Nephron (organoid): ENCODE measurements at regions not wholly inside any gene's neighbourhood (a gene's known extent, or its start where the extent isn't known, plus 50 kb on each side); places are given as distances from the start of the nearest gene placed in this dataset.

Source experiments
- H3K27ac Mint-ChIP-seq, 3 experiments: 2 replicates each; pipeline ENCODE4 v1.8.0; 2020; ENCODE audit warnings: mixed read lengths in 3 of 3, mild to moderate bottlenecking in 2 of 3, moderate library complexity in 1 of 3
- H3K27me3 Mint-ChIP-seq: 2 replicates; pipeline ENCODE4 v1.8.0; 2021; ENCODE audit warnings: low read depth, mild to moderate bottlenecking, moderate library complexity, mixed read lengths
- H3K36me3 Mint-ChIP-seq: 2 replicates; pipeline ENCODE4 v1.8.0; 2020; ENCODE audit warnings: low read depth, mixed read lengths
- H3K4me1 Mint-ChIP-seq: 2 replicates; pipeline ENCODE4 v1.8.0; 2020; ENCODE audit warnings: mixed read lengths
- H3K4me3 Mint-ChIP-seq, 3 experiments: 2 replicates each; pipeline ENCODE4 v1.8.0; 2020; ENCODE audit warnings: mild to moderate bottlenecking in 3 of 3, mixed read lengths in 3 of 3, moderate library complexity in 2 of 3
- H3K9me3 Mint-ChIP-seq: 2 replicates; pipeline ENCODE4 v1.8.0; 2020; ENCODE audit warnings: mixed read lengths
- TF ChIP-seq, protein P1 (sequence below), 3 experiments: fragments of 200-600 bp; sonication (generic); IDR thresholded peaks; one replicate each; pipeline ENCODE4 v1.5.0; 2021; ENCODE audit warnings: antibody characterized with exemption in 3 of 3; ENCODE audit not compliant: unreplicated experiment in 3 of 3

DNA sequence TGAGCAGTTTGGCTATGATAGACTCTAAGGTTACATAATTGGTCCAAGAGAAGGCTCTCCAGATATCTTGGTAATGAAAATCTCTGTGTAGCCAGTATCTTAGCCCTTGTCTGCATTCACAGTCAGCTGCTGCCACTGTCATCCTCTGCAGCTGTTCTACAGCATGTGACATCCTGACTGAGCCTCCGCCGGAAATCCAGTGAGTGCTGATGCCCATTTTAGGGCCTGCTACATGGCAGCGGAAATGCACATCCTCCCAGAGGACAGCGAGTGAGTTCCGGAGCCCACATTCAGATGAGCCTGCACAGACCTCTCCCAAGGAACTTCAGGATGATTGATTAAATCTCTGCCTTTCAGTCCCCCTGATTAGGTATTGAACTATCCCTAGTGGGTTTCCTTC is 237.1 kb downstream of the HHIPL2 start:
- peaks cover 21% of the 10 kb centered on the region for H3K4me1 Mint-ChIP-seq
- no peaks in the 10 kb centered on the region for H3K36me3 Mint-ChIP-seq
- H3K27me3 Mint-ChIP-seq: peaks cover 5% of the 10 kb centered on the region
- H3K9me3 Mint-ChIP-seq: no peaks in the 10 kb centered on the region
- H3K27ac Mint-ChIP-seq: peak overlapping the region in 1 of 3 experiments; percentile 19
- TF ChIP-seq, protein P1, sequence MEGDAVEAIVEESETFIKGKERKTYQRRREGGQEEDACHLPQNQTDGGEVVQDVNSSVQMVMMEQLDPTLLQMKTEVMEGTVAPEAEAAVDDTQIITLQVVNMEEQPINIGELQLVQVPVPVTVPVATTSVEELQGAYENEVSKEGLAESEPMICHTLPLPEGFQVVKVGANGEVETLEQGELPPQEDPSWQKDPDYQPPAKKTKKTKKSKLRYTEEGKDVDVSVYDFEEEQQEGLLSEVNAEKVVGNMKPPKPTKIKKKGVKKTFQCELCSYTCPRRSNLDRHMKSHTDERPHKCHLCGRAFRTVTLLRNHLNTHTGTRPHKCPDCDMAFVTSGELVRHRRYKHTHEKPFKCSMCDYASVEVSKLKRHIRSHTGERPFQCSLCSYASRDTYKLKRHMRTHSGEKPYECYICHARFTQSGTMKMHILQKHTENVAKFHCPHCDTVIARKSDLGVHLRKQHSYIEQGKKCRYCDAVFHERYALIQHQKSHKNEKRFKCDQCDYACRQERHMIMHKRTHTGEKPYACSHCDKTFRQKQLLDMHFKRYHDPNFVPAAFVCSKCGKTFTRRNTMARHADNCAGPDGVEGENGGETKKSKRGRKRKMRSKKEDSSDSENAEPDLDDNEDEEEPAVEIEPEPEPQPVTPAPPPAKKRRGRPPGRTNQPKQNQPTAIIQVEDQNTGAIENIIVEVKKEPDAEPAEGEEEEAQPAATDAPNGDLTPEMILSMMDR (IDR thresholded peaks at IDR 0.05; ENCODE audit: unreplicated experiment in 3 of 3): no peak
- H3K4me3 Mint-ChIP-seq: no peak overlapping the region

DNA sequence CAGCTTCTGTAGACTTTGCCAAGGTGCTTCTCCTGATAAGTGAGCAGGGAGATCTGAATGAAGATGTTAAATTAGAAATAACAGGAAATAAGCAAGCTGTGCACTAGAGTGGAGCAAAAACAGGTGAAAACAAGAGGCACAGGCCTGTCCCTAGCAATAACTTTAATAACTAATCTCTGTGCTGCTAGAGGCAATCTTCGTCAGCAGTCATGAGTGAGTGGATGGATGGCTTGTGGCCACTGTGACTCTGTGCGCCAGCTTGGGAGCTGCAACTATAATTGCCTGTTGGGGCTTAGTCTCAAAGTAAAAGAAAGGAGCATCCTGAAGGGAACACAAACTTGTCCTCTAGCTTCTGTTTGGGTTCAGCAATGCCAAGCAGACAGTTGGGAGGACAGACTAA is 240.3 kb downstream of the HHIPL2 start:
- Mint-ChIP-seq H3K4me3 (no peak overlapping the region), H3K36me3 (no peaks in the 10 kb centered on the region), H3K4me1 (peaks cover 21% of the 10 kb centered on the region), H3K27ac (no peak overlapping the region), H3K9me3 (no peaks in the 10 kb centered on the region), H3K27me3 (peaks cover 7% of the 10 kb centered on the region)
- TF ChIP-seq, protein P1 (IDR thresholded peaks at IDR 0.05; ENCODE audit: unreplicated experiment in 3 of 3): no peak

DNA sequence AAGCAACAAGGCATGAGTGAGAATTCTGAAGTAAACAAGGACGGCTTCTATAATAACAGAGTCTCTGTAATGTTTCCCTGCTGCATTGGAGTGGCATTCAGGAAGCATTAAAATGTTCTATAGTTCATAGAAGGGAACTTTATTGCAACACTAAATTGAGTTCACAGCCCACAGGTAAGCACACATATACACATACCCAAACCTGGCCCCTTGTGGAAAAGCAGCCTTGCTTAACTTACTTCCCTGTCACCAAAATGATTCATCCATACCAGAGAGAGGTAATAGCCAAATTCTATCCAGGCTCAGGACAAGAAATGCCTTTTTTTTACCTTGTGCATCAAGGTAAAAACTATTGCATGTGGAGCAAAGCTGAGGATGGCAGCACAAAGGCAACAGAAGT is 241.4 kb downstream of the HHIPL2 start:
- TF ChIP-seq, protein P1 (IDR thresholded peaks at IDR 0.05; ENCODE audit: unreplicated experiment in 3 of 3): no peak

DNA sequence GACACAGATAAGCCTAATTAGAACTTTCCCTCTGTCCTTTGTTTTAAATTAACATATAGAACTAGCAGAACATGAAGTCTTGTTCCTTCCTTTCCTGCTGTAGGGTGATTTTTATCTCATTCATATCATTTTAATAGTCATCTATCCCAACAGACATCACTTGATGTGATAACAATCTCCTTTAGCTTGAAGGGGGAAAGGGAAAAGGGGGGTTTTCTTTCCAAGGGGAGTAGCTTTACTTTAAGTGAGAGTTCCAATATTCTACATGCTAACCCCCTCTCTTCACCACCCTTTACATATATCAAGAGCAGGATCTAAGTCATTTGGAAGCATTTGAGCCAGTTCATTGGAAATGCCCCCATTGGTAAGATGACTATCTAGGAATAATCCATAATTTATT is 241.9 kb downstream of the HHIPL2 start:
- H3K9me3 Mint-ChIP-seq: no peaks in the 10 kb centered on the region
- H3K27ac Mint-ChIP-seq: no peak overlapping the region
- TF ChIP-seq, protein P1 (IDR thresholded peaks at IDR 0.05; ENCODE audit: unreplicated experiment in 3 of 3): no peak
- peaks cover 3% of the 10 kb centered on the region for H3K27me3 Mint-ChIP-seq
- no peaks in the 10 kb centered on the region for H3K36me3 Mint-ChIP-seq
- peaks cover 14% of the 10 kb centered on the region for H3K4me1 Mint-ChIP-seq
- H3K4me3 Mint-ChIP-seq: no peak overlapping the region

More for the DNA sequence above, 241.4 kb downstream of the HHIPL2 start:
- H3K36me3 Mint-ChIP-seq: no peaks in the 10 kb centered on the region
- H3K4me3 Mint-ChIP-seq: no peak overlapping the region
- no peaks in the 10 kb centered on the region for H3K9me3 Mint-ChIP-seq
- H3K27me3 Mint-ChIP-seq: peaks cover 5% of the 10 kb centered on the region
- peaks cover 19% of the 10 kb centered on the region for H3K4me1 Mint-ChIP-seq
- H3K27ac Mint-ChIP-seq: no peak overlapping the region

DNA sequence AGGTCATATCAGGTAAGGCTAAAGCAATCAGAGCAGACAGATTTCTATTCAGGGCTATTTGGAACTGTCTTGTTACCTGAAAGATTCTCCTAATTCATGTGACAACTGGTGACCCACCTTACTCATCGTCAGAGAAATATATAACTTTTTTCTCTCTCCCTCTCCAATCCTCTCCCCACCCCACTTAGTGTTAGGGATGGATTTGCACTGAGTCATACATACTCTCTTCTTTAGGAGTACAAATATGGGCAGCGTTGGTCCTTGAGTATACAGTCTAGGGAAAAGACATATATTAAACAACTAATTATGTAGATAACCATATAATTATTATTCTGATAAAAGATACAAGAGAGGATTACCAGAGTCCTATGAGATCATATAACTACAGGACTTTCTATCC is 246.3 kb downstream of the HHIPL2 start:
- no peaks in the 10 kb centered on the region for H3K4me1 Mint-ChIP-seq
- H3K4me3 Mint-ChIP-seq: no peak overlapping the region
- H3K27me3 Mint-ChIP-seq: peaks cover 8% of the 10 kb centered on the region
- TF ChIP-seq, protein P1 (IDR thresholded peaks at IDR 0.05; ENCODE audit: unreplicated experiment in 3 of 3): no peak
- H3K27ac Mint-ChIP-seq: no peak overlapping the region
- no peaks in the 10 kb centered on the region for H3K36me3 Mint-ChIP-seq
- peaks cover 15% of the 10 kb centered on the region for H3K9me3 Mint-ChIP-seq

DNA sequence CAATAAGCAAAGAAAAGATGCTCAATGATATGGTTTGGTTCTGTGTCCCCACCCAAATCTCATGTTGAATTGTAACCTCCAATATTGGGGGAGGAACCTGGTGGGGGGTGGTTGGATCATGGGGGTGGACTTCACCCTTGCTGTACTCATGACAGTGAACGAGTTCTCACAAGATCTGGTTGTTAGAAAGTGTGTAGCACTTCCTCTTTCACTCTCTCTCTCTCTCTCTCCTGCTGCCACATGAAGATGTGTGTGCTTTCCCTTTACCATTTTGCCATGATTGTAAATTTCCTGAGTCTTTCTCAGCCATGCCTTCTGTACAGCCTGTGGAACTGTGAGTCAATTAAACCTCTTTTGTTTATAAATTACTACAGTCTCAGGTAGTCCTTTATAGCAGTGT is 248.4 kb downstream of the HHIPL2 start:
- Mint-ChIP-seq H3K4me3 (no peak overlapping the region), H3K36me3 (no peaks in the 10 kb centered on the region), H3K9me3 (peaks cover 30% of the 10 kb centered on the region), H3K27me3 (peaks cover 11% of the 10 kb centered on the region), H3K4me1 (no peaks in the 10 kb centered on the region), H3K27ac (no peak overlapping the region)
- TF ChIP-seq, protein P1 (IDR thresholded peaks at IDR 0.05; ENCODE audit: unreplicated experiment in 3 of 3): no peak
